B cell (primary cell): ENCODE measurements at regions not wholly inside any gene's neighbourhood (a gene's known extent, or its start where the extent isn't known, plus 50 kb on each side); places are given as distances from the start of the nearest gene placed in this dataset.

ENCODE experiments used
- ATAC-seq: fragments of 200-7000 bp; cut with Tn5 transposase; one replicate; pipeline ENCODE4 v1.10.0; 2021; ENCODE audit warnings: low read depth, mild to moderate bottlenecking, moderate number of reproducible peaks, moderate library complexity
- CTCF ChIA-PET: fragments of 350-600 bp; sonication (Branson Sonifier 250); formaldehyde crosslinking; loops from one replicate; lab custom pipeline; 2021; ENCODE audit warnings: antibody characterized with exemption, inconsistent platforms; lab: Charles Lee
- POLR2A ChIA-PET: fragments of 350-600 bp; sonication (Branson Sonifier 250); formaldehyde crosslinking; loops from one replicate; lab custom pipeline; 2021; ENCODE audit warnings: antibody characterized with exemption; lab: Charles Lee
- DNase-seq: peaks from one replicate; pipeline ENCODE4 v3.0.0; 2013
- H2AFZ ChIP-seq: 2 replicates; pipeline ENCODE4 v1.6.1; 2012; ENCODE audit warnings: mild to moderate bottlenecking, low read depth, low read length; ENCODE audit not compliant: insufficient read depth, poor library complexity, severe bottlenecking
- H3K27ac ChIP-seq, 2 donors: 1 replicate in 1 of 2; 2 replicates in 1 of 2; pipeline ENCODE4 v1.5.1; 2012 to 2013; ENCODE audit warnings: low read length in 2 of 2, mild to moderate bottlenecking in 2 of 2, moderate library complexity in 1 of 2
- H3K27me3 ChIP-seq, 4 experiments: fragments of 200-600 bp in 1 of 4; sonication (generic) in 1 of 4; replicated peaks in 1 of 4; 1 replicate in 2 of 4; 2 replicates in 2 of 4; pipeline versions ENCODE4 v1.6.1 to v1.7.0; 2013 to 2016; ENCODE audit warnings: low read length in 3 of 4, mild to moderate bottlenecking in 2 of 4, mixed read lengths in 1 of 4, moderate library complexity in 1 of 4; ENCODE audit not compliant: insufficient read depth in 4 of 4, control insufficient read depth in 3 of 4; ENCODE audit errors: control extremely low read depth in 1 of 4
- H3K36me3 ChIP-seq, 2 experiments: replicated peaks in 1 of 2; 1 replicate in 1 of 2; 2 replicates in 1 of 2; pipeline versions ENCODE4 v1.6.1 to v1.7.1; 2013; ENCODE audit warnings: low read length in 1 of 2; ENCODE audit not compliant: insufficient read depth in 2 of 2, control insufficient read depth in 1 of 2; ENCODE audit errors: control extremely low read depth in 1 of 2, extremely low read depth in 1 of 2
- H3K4me1 ChIP-seq, 2 donors: fragments of 200-600 bp in 1 of 2; sonication (generic) in 1 of 2; 1 replicate in 1 of 2; 2 replicates in 1 of 2; pipeline versions ENCODE4 v1.5.1 to v1.6.1; 2013 to 2017; ENCODE audit warnings: low read length in 2 of 2; ENCODE audit not compliant: control insufficient read depth in 2 of 2, insufficient read depth in 2 of 2
- H3K4me2 ChIP-seq: replicated peaks from 2 replicates; pipeline ENCODE3; 2012; ENCODE audit warnings: mild to moderate bottlenecking, low read depth, low read length; ENCODE audit not compliant: poor library complexity, severe bottlenecking
- H3K4me3 ChIP-seq, 5 experiments: fragments of 200-600 bp in 1 of 5; sonication (generic) in 1 of 5; 1 replicate in 3 of 5; 2 replicates in 2 of 5; pipeline versions ENCODE4 v1.5.1 to v1.7.0; 2011 to 2016; ENCODE audit warnings: low read length in 4 of 5, mild to moderate bottlenecking in 4 of 5, low read depth in 2 of 5, control low read depth in 1 of 5, moderate library complexity in 1 of 5; ENCODE audit not compliant: insufficient read depth in 1 of 5; ENCODE audit errors: control extremely low read depth in 1 of 5, extremely low read depth in 1 of 5
- H3K79me2 ChIP-seq: fragments of 200-600 bp; sonication (generic); one replicate; pipeline ENCODE4 v1.6.0; 2016; ENCODE audit warnings: low read length; ENCODE audit not compliant: control insufficient read depth, insufficient read depth
- H3K9ac ChIP-seq: fragments of 200-600 bp; sonication (generic); 2 replicates; pipeline ENCODE4 v1.6.1; 2017; ENCODE audit warnings: mild to moderate bottlenecking, low read length, moderate library complexity
- H3K9me3 ChIP-seq, 3 donors: one replicate each; pipeline versions ENCODE4 v1.6.1 to v1.7.1; 2013; ENCODE audit warnings: low read length in 2 of 3; ENCODE audit not compliant: control insufficient read depth in 2 of 3, insufficient read depth in 1 of 3; ENCODE audit errors: control extremely low read depth in 1 of 3
- H4K20me1 ChIP-seq: 2 replicates; pipeline ENCODE4 v1.6.0; 2012; ENCODE audit warnings: mild to moderate bottlenecking, low read length; ENCODE audit not compliant: insufficient read depth, control insufficient read depth, poor library complexity, severe bottlenecking
- H3K27ac Mint-ChIP-seq: one replicate; pipeline ENCODE4 v1.8.0; 2021; ENCODE audit warnings: mixed read lengths
- H3K27me3 Mint-ChIP-seq: one replicate; pipeline ENCODE4 v1.8.0; 2021; ENCODE audit warnings: mixed read lengths
- H3K4me1 Mint-ChIP-seq: one replicate; pipeline ENCODE4 v1.8.0; 2021; ENCODE audit warnings: mixed read lengths
- H3K4me3 Mint-ChIP-seq: one replicate; pipeline ENCODE4 v1.8.0; 2021; ENCODE audit warnings: mixed read lengths
- H3K9me3 Mint-ChIP-seq: one replicate; pipeline ENCODE4 v1.8.0; 2022; ENCODE audit warnings: mixed read lengths; ENCODE audit not compliant: insufficient read depth
- EZH2 ChIP-seq: IDR thresholded peaks from 2 replicates; pipeline ENCODE4 v1.6.1; 2012; ENCODE audit warnings: borderline replicate concordance, low read depth, mild to moderate bottlenecking, moderate library complexity, low read length; ENCODE audit not compliant: insufficient read depth, poor library complexity, severe bottlenecking
- WGBS: methylation state at CpG from one replicate; pipeline ENCODE4 v1.1.5; 2013; ENCODE audit warnings: missing lambda C conversion rate; ENCODE audit not compliant: insufficient coverage; 5-methylcytosine and 5-hydroxymethylcytosine counted together
- intact Hi-C: fragments of 100-400 bp; cut with micrococcal nuclease; formaldehyde crosslinking; loops from one replicate; pipeline ENCODE4 v1.10.0; 2022
- TF ChIP-seq, protein P1 (sequence below): fragments of 200-600 bp; IDR thresholded peaks from one replicate; pipeline ENCODE4 v1.8.0; 2022; ENCODE audit warnings: antibody characterized with exemption, mild to moderate bottlenecking

DNA sequence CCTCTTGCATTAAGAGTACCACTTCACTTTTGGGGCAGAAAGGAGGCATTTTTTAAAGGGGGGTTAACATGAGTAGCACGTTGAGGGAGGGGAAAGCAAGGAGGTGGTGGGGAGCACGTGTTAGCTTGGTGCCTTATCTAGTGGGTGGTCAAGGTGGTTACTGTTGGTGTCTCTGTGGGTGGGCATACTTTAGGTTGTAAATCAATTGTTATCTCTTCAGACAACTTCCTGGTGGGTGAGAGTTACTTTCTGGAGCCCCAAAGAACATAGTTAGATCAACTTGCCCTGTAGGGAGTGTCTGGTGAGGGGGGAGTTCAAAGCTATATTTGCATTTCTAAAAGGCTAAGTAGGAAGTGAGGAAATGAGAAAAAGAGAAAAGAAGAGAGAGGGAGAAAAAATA is 297.7 kb upstream of the CLNK start:
- 39% methylated on average over 2 of the region's 2 CpGs for WGBS
- Histone ChIP-seq H3K36me3 (no peaks in the 10 kb centered on the region), H3K27me3 (no peaks in the 10 kb centered on the region), H3K4me3 (no peak overlapping the region), H3K4me2 (peak overlapping the region; percentile 35), H3K9me3 (peaks cover 0 to 5% (median 0%) of the 10 kb centered on the region in 3 donors), H4K20me1 (no peaks in the 10 kb centered on the region), H2AFZ (peak overlapping the region; percentile 36), H3K27ac (no peak overlapping the region), H3K79me2 (no peaks in the 10 kb centered on the region), H3K9ac (no peak overlapping the region), H3K4me1 (peaks cover 28 to 31% of the 10 kb centered on the region in 2 donors)
- peak overlapping the region; percentile 34 for H3K27ac Mint-ChIP-seq
- DNase-seq (no peak), ATAC-seq (no peak)
- no peak for TF ChIP-seq EZH2
- TF ChIP-seq, protein P1, sequence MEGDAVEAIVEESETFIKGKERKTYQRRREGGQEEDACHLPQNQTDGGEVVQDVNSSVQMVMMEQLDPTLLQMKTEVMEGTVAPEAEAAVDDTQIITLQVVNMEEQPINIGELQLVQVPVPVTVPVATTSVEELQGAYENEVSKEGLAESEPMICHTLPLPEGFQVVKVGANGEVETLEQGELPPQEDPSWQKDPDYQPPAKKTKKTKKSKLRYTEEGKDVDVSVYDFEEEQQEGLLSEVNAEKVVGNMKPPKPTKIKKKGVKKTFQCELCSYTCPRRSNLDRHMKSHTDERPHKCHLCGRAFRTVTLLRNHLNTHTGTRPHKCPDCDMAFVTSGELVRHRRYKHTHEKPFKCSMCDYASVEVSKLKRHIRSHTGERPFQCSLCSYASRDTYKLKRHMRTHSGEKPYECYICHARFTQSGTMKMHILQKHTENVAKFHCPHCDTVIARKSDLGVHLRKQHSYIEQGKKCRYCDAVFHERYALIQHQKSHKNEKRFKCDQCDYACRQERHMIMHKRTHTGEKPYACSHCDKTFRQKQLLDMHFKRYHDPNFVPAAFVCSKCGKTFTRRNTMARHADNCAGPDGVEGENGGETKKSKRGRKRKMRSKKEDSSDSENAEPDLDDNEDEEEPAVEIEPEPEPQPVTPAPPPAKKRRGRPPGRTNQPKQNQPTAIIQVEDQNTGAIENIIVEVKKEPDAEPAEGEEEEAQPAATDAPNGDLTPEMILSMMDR = no peak
- CTCF ChIA-PET = no interaction called here
- H3K4me3 Mint-ChIP-seq = peak overlapping the region; percentile 52
- peaks cover 34% of the 10 kb centered on the region for H3K4me1 Mint-ChIP-seq
- H3K27me3 Mint-ChIP-seq = no peaks in the 10 kb centered on the region
- intact Hi-C loops = no loop called here
- POLR2A ChIA-PET = no interaction called here
- H3K9me3 Mint-ChIP-seq = peaks cover 4% of the 10 kb centered on the region

DNA sequence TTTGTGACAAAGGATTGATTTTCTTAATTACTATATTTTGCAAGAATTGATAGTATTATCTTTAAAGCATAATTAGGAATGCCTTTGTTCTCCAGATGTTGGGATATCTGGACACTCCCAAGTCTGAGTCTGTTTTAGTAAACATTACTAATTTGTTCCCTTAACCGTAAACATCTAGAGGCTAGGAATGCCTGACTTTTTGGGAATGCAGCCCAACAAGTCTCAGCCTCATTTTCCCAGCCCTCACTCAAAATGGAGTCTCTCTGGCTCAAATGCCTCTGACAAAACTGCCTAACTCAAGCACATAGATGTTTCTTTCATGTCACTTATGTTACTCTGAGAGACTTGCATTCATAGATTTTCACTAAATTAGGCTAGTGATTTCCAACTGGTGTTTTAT is 297.0 kb upstream of the CLNK start:
- ATAC-seq (no peak), DNase-seq (no peak)
- H2AFZ ChIP-seq = no peak overlapping the region
- no peaks in the 10 kb centered on the region for H3K79me2 ChIP-seq
- H3K4me3 ChIP-seq = no peak overlapping the region
- TF ChIP-seq EZH2 = no peak
- TF ChIP-seq, protein P1 = no peak
- no peaks in the 10 kb centered on the region for H3K36me3 ChIP-seq
- H3K27me3 ChIP-seq = no peaks in the 10 kb centered on the region
- H4K20me1 ChIP-seq = no peaks in the 10 kb centered on the region
- no peak overlapping the region for H3K4me2 ChIP-seq
- H3K4me3 Mint-ChIP-seq = no peak overlapping the region
- H3K27me3 Mint-ChIP-seq = no peaks in the 10 kb centered on the region
- WGBS = no CpG with 5 or more reads among the region's 1 CpG
- intact Hi-C loops = no loop called here
- peaks cover 4% of the 10 kb centered on the region for H3K9me3 Mint-ChIP-seq
- H3K9ac ChIP-seq = no peak overlapping the region
- peaks cover 0 to 5% (median 0%) of the 10 kb centered on the region in 3 donors for H3K9me3 ChIP-seq
- H3K4me1 Mint-ChIP-seq = peaks cover 38% of the 10 kb centered on the region
- H3K4me1 ChIP-seq = peaks cover 34 to 35% of the 10 kb centered on the region in 2 donors
- H3K27ac ChIP-seq = no peak overlapping the region
- CTCF ChIA-PET = no interaction called here
- no peak overlapping the region for H3K27ac Mint-ChIP-seq
- POLR2A ChIA-PET = interaction anchor here (0.6 kb wide), 1 partner anchor 473 kb away, joined by 7 read pairs; no protein-coding TSS in a partner anchor
